GM12878 (cell line): ENCODE measurements at regions not wholly inside any gene's neighbourhood (a gene's known extent, or its start where the extent isn't known, plus 50 kb on each side); places are given as distances from the start of the nearest gene placed in this dataset.

Experiments
- ATAC-seq: fragments of 200-7000 bp; cut with Tn5 transposase; 3 replicates; pipeline ENCODE4 v1.9.1; 2020; ENCODE audit warnings: mild to moderate bottlenecking, moderate library complexity
- BruUV-seq: library from RNA; stranded (reverse); fragments of 400-500 nt; replicated peaks from 2 replicates; lab custom pipeline; 2021; lab: Mats Ljungman, UMichigan
- CTCF ChIA-PET: fragments of 300-600 bp; sonication (Branson Sonifier 250); formaldehyde crosslinking; extraction: SDS; loops from one replicate; lab custom pipeline; 2021; ENCODE audit warnings: inconsistent platforms; lab: Yijun Ruan, JAX
- POLR2A ChIA-PET: fragments of 350-600 bp; formaldehyde crosslinking; extraction: SDS; loops from one replicate; lab custom pipeline; 2021; ENCODE audit warnings: inconsistent platforms; lab: Charles Lee
- RAD21 ChIA-PET: fragments of 300-600 bp; sonication (Branson Sonifier 250); formaldehyde crosslinking; loops from one replicate; lab custom pipeline; 2023; ENCODE audit warnings: antibody characterized with exemption; ENCODE audit not compliant: unreplicated experiment; lab: Charles Lee
- SMC1A ChIA-PET: fragments of 300-600 bp; sonication (Branson Sonifier 250); formaldehyde crosslinking; loops from one replicate; lab custom pipeline; 2023; ENCODE audit not compliant: unreplicated experiment, uncharacterized antibody; lab: Charles Lee
- DNase-seq: peaks from one replicate; pipeline ENCODE4 v3.0.0-alpha.2; 2011; ENCODE audit warnings: low read depth, low spot score
- FAIRE-seq: peaks from 3 replicates; lab custom pipeline; 2011; peaks lifted over from hg19 to GRCh38; lab: Jason Lieb, UNC
- H2AFZ ChIP-seq: 2 replicates; pipeline ENCODE4 v1.6.0; 2011; ENCODE audit warnings: low read depth, low read length, control low read depth; ENCODE audit not compliant: control insufficient read depth
- H3K27ac ChIP-seq: 2 replicates; pipeline ENCODE4 v1.5.1; 2011; ENCODE audit warnings: control low read depth; ENCODE audit not compliant: control insufficient read depth, insufficient read depth
- H3K27me3 ChIP-seq, 2 experiments: replicated peaks in 1 of 2; 2 replicates each; pipeline versions ENCODE4 v1.6.0 to v1.6.1; 2011; ENCODE audit warnings: low read length in 1 of 2; ENCODE audit not compliant: control insufficient read depth in 2 of 2, insufficient read depth in 2 of 2
- H3K36me3 ChIP-seq, 2 experiments: 2 replicates each; pipeline ENCODE4 v1.5.1; 2011; ENCODE audit warnings: low read length in 1 of 2; ENCODE audit not compliant: control insufficient read depth in 2 of 2, insufficient read depth in 2 of 2
- H3K4me1 ChIP-seq: 2 replicates; pipeline ENCODE4 v1.6.1; 2011; ENCODE audit warnings: mild to moderate bottlenecking, low read length, moderate library complexity, mixed read lengths; ENCODE audit not compliant: control insufficient read depth, insufficient read depth
- H3K4me2 ChIP-seq: 2 replicates; pipeline ENCODE4 v1.6.0; 2011; ENCODE audit warnings: control low read depth; ENCODE audit not compliant: control insufficient read depth, insufficient read depth
- H3K4me3 ChIP-seq: fragments of 200-600 bp; sonication (generic); 2 replicates; pipeline ENCODE4 v1.5.1; 2016
- H3K79me2 ChIP-seq: 2 replicates; pipeline ENCODE4 v1.6.0; 2011; ENCODE audit warnings: low read length; ENCODE audit not compliant: control insufficient read depth, insufficient read depth
- H3K9ac ChIP-seq: 2 replicates; pipeline ENCODE4 v1.8.0; 2011; ENCODE audit warnings: low read length, control low read depth, mixed read lengths; ENCODE audit not compliant: control insufficient read depth, insufficient read depth
- H3K9me3 ChIP-seq: replicated peaks from 3 replicates; pipeline ENCODE4 v1.5.1; 2011; ENCODE audit warnings: mild to moderate bottlenecking, low read length; ENCODE audit not compliant: control insufficient read depth, insufficient read depth
- H4K20me1 ChIP-seq: 2 replicates; pipeline ENCODE4 v1.6.0; 2011; ENCODE audit not compliant: control insufficient read depth, insufficient read depth
- ASH2L ChIP-seq: fragments of 300-600, 200-600 bp; sonication (generic); IDR thresholded peaks from 2 replicates; pipeline ENCODE4 v1.6.1; 2017; ENCODE audit warnings: low read depth, mild to moderate bottlenecking, borderline replicate concordance
- MEF2A ChIP-seq: IDR thresholded peaks from 2 replicates; pipeline ENCODE4 v1.6.1; 2011; ENCODE audit warnings: low read depth, mild to moderate bottlenecking, low read length, moderate library complexity; ENCODE audit not compliant: insufficient read depth
- MLLT1 ChIP-seq: fragments of 450-650 bp; IDR thresholded peaks from 2 replicates; pipeline ENCODE4 v1.6.1; 2016; ENCODE audit warnings: mild to moderate bottlenecking
- MTA2 ChIP-seq: fragments of 450-650 bp; IDR thresholded peaks from 2 replicates; pipeline ENCODE4 v1.6.1; 2016; ENCODE audit warnings: low read depth, mild to moderate bottlenecking, moderate library complexity
- SKIL ChIP-seq: fragments of 450-650 bp; IDR thresholded peaks from 2 replicates; pipeline ENCODE4 v1.6.1; 2017; ENCODE audit warnings: mild to moderate bottlenecking, low read depth, inconsistent platforms; ENCODE audit not compliant: poor library complexity, severe bottlenecking
- STAT3 ChIP-seq: IDR thresholded peaks from 2 replicates; pipeline ENCODE4 v1.6.1; 2011; ENCODE audit warnings: low read depth, low read length, improper control_type of control experiment
- ZBTB11 ChIP-seq: fragments of 450-650 bp; formaldehyde crosslinking; IDR thresholded peaks from 2 replicates; pipeline ENCODE4 v1.5.0; 2022; ENCODE audit warnings: mild to moderate bottlenecking, missing genetic modification characterization
- ZNF217 ChIP-seq: fragments of 450-650 bp; IDR thresholded peaks from 2 replicates; pipeline ENCODE4 v1.6.1; 2017; ENCODE audit warnings: antibody characterized with exemption, mild to moderate bottlenecking
- ZSCAN29 ChIP-seq: fragments of 450-650 bp; IDR thresholded peaks from 2 replicates; pipeline ENCODE4 v1.6.1; 2017; ENCODE audit warnings: mild to moderate bottlenecking, moderate library complexity
- WGBS: methylation state at CpG from one replicate; pipeline ENCODE4 v1.1.6; 2016; ENCODE audit warnings: low lambda C conversion rate; ENCODE audit not compliant: insufficient replicate concordance, insufficient coverage; ENCODE audit errors: missing lambda C conversion rate; 5-methylcytosine and 5-hydroxymethylcytosine counted together
- in situ Hi-C: fragments of 300-500 bp; cut with MboI; formaldehyde crosslinking; loops from 9 replicates; pipeline ENCODE4 v1.14.3; 2018; ENCODE audit warnings: mixed read lengths
- intact Hi-C: fragments of 100-400 bp; cut with micrococcal nuclease; formaldehyde crosslinking; loops from one replicate; pipeline ENCODE4 v1.14.2; 2022; ENCODE audit not compliant: unreplicated experiment

- Histone ChIP-seq H3K27me3 (no peaks in the 10 kb centered on the region), H3K4me3 (no peak overlapping the region), H3K9ac (no peak overlapping the region), H3K4me2 (no peak overlapping the region), H3K4me1 (no peaks in the 10 kb centered on the region), H3K27ac (no peak overlapping the region), H3K9me3 (no peaks in the 10 kb centered on the region), H2AFZ (no peak overlapping the region), H3K79me2 (no peaks in the 10 kb centered on the region), H4K20me1 (no peaks in the 10 kb centered on the region), H3K36me3 (no peaks in the 10 kb centered on the region)
- ChIA-PET POLR2A (no interaction called here), CTCF (no interaction called here), SMC1A (no interaction called here), RAD21 (no interaction called here)
- no peak for DNase-seq
- intact Hi-C loops (no loop called here), in situ Hi-C loops (no loop called here)
- TF ChIP-seq SKIL (no peak), MEF2A (no peak), MTA2 (no peak), ZSCAN29 (no peak), MLLT1 (no peak), ZNF217 (no peak), ASH2L (no peak), ZBTB11 (CRISPR knock-in tag) (no peak), STAT3 (no peak)
- 61% methylated on average over 4 of the region's 4 CpGs for WGBS
- BruUV-seq = no TSS peak
- no peak for ATAC-seq
- FAIRE-seq = no peak
These were observed 122.5 kb downstream of the IRS1 start for GRCh38 chr2:226677080-226677479.
